ENCODE measurements at regions not wholly inside any gene's neighbourhood (a gene's known extent, or its start where the extent isn't known, plus 50 kb on each side); places are given as distances from the start of the nearest gene placed in this dataset.

DNA sequence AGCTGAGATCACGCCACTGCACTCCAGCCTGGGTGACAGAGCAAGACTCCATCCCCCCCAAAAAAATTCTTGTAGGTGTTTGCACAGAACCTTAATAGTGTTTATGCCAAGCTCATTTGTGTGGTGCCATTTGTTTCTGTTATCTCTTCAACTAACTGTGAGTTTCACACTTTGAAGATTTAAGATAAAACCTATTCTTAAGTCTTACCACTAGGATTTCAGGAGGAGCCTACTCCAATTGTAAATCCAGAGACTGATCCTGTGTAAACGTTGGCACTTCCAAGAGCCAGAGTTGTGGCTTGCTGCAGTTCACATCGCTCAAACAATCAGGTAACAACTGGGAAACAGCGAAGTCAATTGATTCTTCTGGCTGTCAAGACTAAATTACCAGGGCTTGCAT is 242.4 kb upstream of the SATB1 start:
- Histone ChIP-seq H3K14ac (replicated peaks; ENCODE audit: low read depth, low read length) (no peak overlapping the region), H3K18ac (ENCODE audit: low read depth, low read length) (no peak overlapping the region), H3K23ac (ENCODE audit: low read depth, low read length) (no peak overlapping the region), H2BK15ac (ENCODE audit: low read depth, low read length) (no peak overlapping the region), H3K27ac (ENCODE audit: insufficient read depth, low read length) (no peak overlapping the region), H3K9me3 (ENCODE audit: control insufficient read depth, insufficient read depth, low read length) (peaks cover 6% of the 10 kb centered on the region; the same call in 1 of the 2 replicates), H3K36me3 (ENCODE audit: control insufficient read depth, insufficient read depth, low read length) (no peaks in the 10 kb centered on the region), H2BK120ac (ENCODE audit: low read depth, low read length) (no peak overlapping the region), H4K20me1 (ENCODE audit: insufficient read depth, low read length) (no peaks in the 10 kb centered on the region), H4K5ac (ENCODE audit: low read depth, low read length) (no peak overlapping the region), H2BK5ac (ENCODE audit: low read depth, low read length, poor library complexity, severe bottlenecking) (no peak overlapping the region), H3K79me1 (ENCODE audit: low read depth in 1 of 2, low read length in 2 of 2) (no peaks in the 10 kb centered on the region), H3K4me3 (ENCODE audit: insufficient read depth, low read depth, low read length) (no peak overlapping the region), H3K27me3 (ENCODE audit: control insufficient read depth, insufficient read depth, low read length) (no peaks in the 10 kb centered on the region), H2BK20ac (ENCODE audit: low read depth, low read length) (no peak overlapping the region), H2AK5ac (ENCODE audit: low read depth, low read length) (no peak overlapping the region), H3K4me2 (ENCODE audit: low read depth, low read length) (no peak overlapping the region), H3K4ac (ENCODE audit: low read depth, low read length) (no peak overlapping the region), H4K91ac (ENCODE audit: insufficient read depth, low read depth, low read length) (no peak overlapping the region), H3K9ac (ENCODE audit: low read depth, low read length) (no peak overlapping the region), H2AFZ (replicated peaks; ENCODE audit: low read length, poor library complexity) (no peak overlapping the region), H3K9me1 (ENCODE audit: insufficient read depth, low read length) (no peaks in the 10 kb centered on the region), H3K56ac (ENCODE audit: extremely low read depth, insufficient read depth, low read length) (no peak overlapping the region), H4K8ac (ENCODE audit: low read depth in 2 of 2, low read length in 2 of 2) (no peak overlapping the region), H3K4me1 (ENCODE audit: control insufficient read depth, insufficient read depth, low read length) (no peaks in the 10 kb centered on the region), H2AK9ac (replicated peaks; ENCODE audit: low read depth, low read length, poor library complexity) (no peak overlapping the region)
- no TSS peak for BruUV-seq (replicated peaks)
- dilution Hi-C loops (cut with HindIII; ENCODE audit: low sequenced_read_pairs, unreplicated experiment), result no loop called here
- WGBS, 2 experiments (ENCODE audit: extremely low coverage in 2 of 2, insufficient read length in 1 of 2), result 45% methylated on average over 3 of the region's 4 CpGs; no CpG with 5 or more reads in 1 of the 2 experiments
- ChIA-PET CTCF (no interaction called here), POLR2A (ENCODE audit: unreplicated experiment) (no interaction called here)
- DNase-seq, result no peak
- no peak for TF ChIP-seq NFE2L2 (IDR thresholded peaks at IDR 0.05; ENCODE audit: low read depth, low read length)
- TF ChIP-seq CHD1 (IDR thresholded peaks at IDR 0.05; ENCODE audit: low read depth, low read length), result no peak
- TF ChIP-seq BHLHE40 (IDR thresholded peaks at IDR 0.05; ENCODE audit: low read depth, low read length), result no peak
- no peak for TF ChIP-seq POLR2A (IDR thresholded peaks at IDR 0.05; ENCODE audit: low read depth, low read length)
- TF ChIP-seq MAZ (IDR thresholded peaks at IDR 0.05; ENCODE audit: borderline replicate concordance, low read depth, low read length), result no peak
- TF ChIP-seq RFX5 (IDR thresholded peaks at IDR 0.05; ENCODE audit: low read depth, low read length), result no peak
- TF ChIP-seq, protein P1, sequence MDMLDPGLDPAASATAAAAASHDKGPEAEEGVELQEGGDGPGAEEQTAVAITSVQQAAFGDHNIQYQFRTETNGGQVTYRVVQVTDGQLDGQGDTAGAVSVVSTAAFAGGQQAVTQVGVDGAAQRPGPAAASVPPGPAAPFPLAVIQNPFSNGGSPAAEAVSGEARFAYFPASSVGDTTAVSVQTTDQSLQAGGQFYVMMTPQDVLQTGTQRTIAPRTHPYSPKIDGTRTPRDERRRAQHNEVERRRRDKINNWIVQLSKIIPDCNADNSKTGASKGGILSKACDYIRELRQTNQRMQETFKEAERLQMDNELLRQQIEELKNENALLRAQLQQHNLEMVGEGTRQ (IDR thresholded peaks at IDR 0.05; ENCODE audit: low read depth, low read length), result no peak
- TF ChIP-seq RAD21 (IDR thresholded peaks at IDR 0.05; ENCODE audit: low read length), result no peak
- TF ChIP-seq, protein P2, sequence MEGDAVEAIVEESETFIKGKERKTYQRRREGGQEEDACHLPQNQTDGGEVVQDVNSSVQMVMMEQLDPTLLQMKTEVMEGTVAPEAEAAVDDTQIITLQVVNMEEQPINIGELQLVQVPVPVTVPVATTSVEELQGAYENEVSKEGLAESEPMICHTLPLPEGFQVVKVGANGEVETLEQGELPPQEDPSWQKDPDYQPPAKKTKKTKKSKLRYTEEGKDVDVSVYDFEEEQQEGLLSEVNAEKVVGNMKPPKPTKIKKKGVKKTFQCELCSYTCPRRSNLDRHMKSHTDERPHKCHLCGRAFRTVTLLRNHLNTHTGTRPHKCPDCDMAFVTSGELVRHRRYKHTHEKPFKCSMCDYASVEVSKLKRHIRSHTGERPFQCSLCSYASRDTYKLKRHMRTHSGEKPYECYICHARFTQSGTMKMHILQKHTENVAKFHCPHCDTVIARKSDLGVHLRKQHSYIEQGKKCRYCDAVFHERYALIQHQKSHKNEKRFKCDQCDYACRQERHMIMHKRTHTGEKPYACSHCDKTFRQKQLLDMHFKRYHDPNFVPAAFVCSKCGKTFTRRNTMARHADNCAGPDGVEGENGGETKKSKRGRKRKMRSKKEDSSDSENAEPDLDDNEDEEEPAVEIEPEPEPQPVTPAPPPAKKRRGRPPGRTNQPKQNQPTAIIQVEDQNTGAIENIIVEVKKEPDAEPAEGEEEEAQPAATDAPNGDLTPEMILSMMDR (conservative IDR thresholded peaks at IDR 0.05; ENCODE audit: low read depth, low read length), result no peak
- TF ChIP-seq, protein P3, sequence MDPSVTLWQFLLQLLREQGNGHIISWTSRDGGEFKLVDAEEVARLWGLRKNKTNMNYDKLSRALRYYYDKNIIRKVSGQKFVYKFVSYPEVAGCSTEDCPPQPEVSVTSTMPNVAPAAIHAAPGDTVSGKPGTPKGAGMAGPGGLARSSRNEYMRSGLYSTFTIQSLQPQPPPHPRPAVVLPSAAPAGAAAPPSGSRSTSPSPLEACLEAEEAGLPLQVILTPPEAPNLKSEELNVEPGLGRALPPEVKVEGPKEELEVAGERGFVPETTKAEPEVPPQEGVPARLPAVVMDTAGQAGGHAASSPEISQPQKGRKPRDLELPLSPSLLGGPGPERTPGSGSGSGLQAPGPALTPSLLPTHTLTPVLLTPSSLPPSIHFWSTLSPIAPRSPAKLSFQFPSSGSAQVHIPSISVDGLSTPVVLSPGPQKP (IDR thresholded peaks at IDR 0.05; ENCODE audit: borderline replicate concordance, low read depth, low read length), result no peak
- TF ChIP-seq RCOR1 (IDR thresholded peaks at IDR 0.05; ENCODE audit: insufficient replicate concordance, low read length), result no peak
- TF ChIP-seq MXI1 (IDR thresholded peaks at IDR 0.05; ENCODE audit: borderline replicate concordance, low read depth, low read length), result no peak
- TF ChIP-seq MAFK (IDR thresholded peaks at IDR 0.05; ENCODE audit: low read depth, low read length), result no peak
- no peak for ATAC-seq (ENCODE audit: low read depth)
- intact Hi-C loops (cut with micrococcal nuclease), result no loop called here
- in situ Hi-C loops (cut with MboI; ENCODE audit: low sequenced_read_pairs), result no loop called here
